BLaER1 treated with 17β-estradiol and CSF1 and Interleukin-3, amounts not matched to agents 10 nM and 100 nM (cell line): ENCODE measurements at regions not wholly inside any gene's neighbourhood (a gene's known extent, or its start where the extent isn't known, plus 50 kb on each side); places are given as distances from the start of the nearest gene placed in this dataset.

ENCODE experiments used
- H3K27ac ChIP-seq, 11 experiments: shearing (Covaris generic); formaldehyde crosslinking; 2 replicates each; pipeline ENCODE4 v1.8.1; 2022
- H3K27me3 ChIP-seq, 11 experiments: shearing (Covaris generic); formaldehyde crosslinking; 2 replicates each; pipeline ENCODE4 v1.8.1; 2022
- H3K36me3 ChIP-seq, 11 experiments: shearing (Covaris generic); formaldehyde crosslinking; 2 replicates each; pipeline ENCODE4 v1.8.1; 2022
- H3K4me1 ChIP-seq, 10 experiments: shearing (Covaris generic); formaldehyde crosslinking; 2 replicates each; pipeline ENCODE4 v1.8.1; 2022
- H3K4me2 ChIP-seq, 11 experiments: shearing (Covaris generic); formaldehyde crosslinking; 2 replicates each; pipeline ENCODE4 v1.8.1; 2022
- H3K4me3 ChIP-seq, 10 experiments: shearing (Covaris generic); formaldehyde crosslinking; 2 replicates each; pipeline ENCODE4 v1.8.1; 2022
- H3K9ac ChIP-seq, 11 experiments: shearing (Covaris generic); formaldehyde crosslinking; 2 replicates each; pipeline ENCODE4 v1.8.1; 2022
- H3K9me3 ChIP-seq, 11 experiments: shearing (Covaris generic); formaldehyde crosslinking; replicated peaks in 1 of 11; 2 replicates each; pipeline ENCODE4 v1.8.1; 2022
- H4K20me1 ChIP-seq, 11 experiments: shearing (Covaris generic); formaldehyde crosslinking; 2 replicates each; pipeline ENCODE4 v1.8.1; 2022
- Cebpa-rat ChIP-seq, 11 experiments: shearing (Covaris generic); IDR thresholded peaks; 2 replicates each; pipeline ENCODE4 v1.8.1; 2022

DNA sequence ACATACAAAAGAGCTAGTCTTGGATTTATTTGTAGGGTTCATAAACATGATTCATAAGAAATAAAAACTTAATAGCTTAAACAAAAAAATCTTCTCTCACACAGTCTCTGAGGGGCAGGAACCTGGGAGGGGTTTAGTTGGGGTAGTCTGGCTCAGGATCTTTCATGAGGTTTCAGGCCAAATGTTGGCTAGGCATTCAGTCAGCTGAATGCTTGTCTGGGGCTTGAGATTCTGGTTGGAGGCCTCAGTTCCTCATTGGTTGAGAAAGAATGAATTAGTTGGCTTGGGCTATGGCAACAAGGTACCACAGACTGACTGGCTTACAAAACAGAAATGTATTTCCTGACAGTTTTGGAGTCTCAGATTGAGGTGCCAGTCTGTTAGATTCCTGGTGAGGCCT lies 74.3 kb downstream of the ANKRD7 start:
- no peaks in the 10 kb centered on the region for H3K4me1 ChIP-seq
- H3K4me2 ChIP-seq: no peak overlapping the region
- H3K36me3 ChIP-seq: no peaks in the 10 kb centered on the region
- no peak overlapping the region for H3K27ac ChIP-seq
- H3K27me3 ChIP-seq: peaks cover 0 to 76% (median 0%) of the 10 kb centered on the region in 11 experiments; a peak in 7 of 22 replicates
- H4K20me1 ChIP-seq: no peaks in the 10 kb centered on the region; a peak in 1 of 22 replicates
- no peak overlapping the region for H3K4me3 ChIP-seq
- no peak for TF ChIP-seq Cebpa-rat (IDR thresholded peaks at IDR 0.05)
- no peak overlapping the region for H3K9ac ChIP-seq
- H3K9me3 ChIP-seq: peaks cover 0 to 16% (median 0%) of the 10 kb centered on the region in 11 experiments; a peak in 3 of 22 replicates

DNA sequence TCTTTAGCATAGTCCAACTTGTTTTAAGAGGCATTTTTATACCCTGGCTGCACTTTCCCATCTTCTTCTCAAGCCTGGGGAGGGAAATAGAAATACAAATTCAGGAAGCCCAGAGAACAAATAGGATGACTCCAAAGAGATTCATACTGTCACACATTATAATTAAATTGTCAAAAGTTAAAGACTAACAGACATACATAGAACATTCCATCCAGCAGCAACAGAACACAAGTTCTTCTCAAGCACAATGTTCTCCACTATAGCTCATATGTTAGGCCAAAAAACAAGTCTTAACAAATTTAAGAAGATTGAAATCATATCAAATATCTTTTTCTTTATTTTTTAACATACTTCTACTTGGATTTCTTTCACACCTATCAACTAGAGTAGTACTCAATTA lies 75.7 kb downstream of the ANKRD7 start:
- Histone ChIP-seq H3K27ac (no peak overlapping the region), H3K27me3 (peaks cover 0 to 70% (median 0%) of the 10 kb centered on the region in 11 experiments; a peak in 7 of 22 replicates), H3K4me1 (no peaks in the 10 kb centered on the region), H3K36me3 (no peaks in the 10 kb centered on the region), H3K4me2 (no peak overlapping the region), H3K4me3 (no peak overlapping the region), H3K9ac (no peak overlapping the region), H4K20me1 (no peaks in the 10 kb centered on the region; a peak in 1 of 22 replicates), H3K9me3 (peaks cover 0 to 16% (median 0%) of the 10 kb centered on the region in 11 experiments; a peak in 2 of 22 replicates)
- TF ChIP-seq Cebpa-rat (IDR thresholded peaks at IDR 0.05): no peak

GRCh38 chr7:118304100-118304499 lies 79.6 kb downstream of the ANKRD7 start:
- H3K9me3 ChIP-seq: peaks cover 10 to 31% (median 14%) of the 10 kb centered on the region in 11 experiments
- H3K27ac ChIP-seq: no peak overlapping the region
- no peaks in the 10 kb centered on the region for H4K20me1 ChIP-seq
- H3K4me3 ChIP-seq: no peak overlapping the region
- no peaks in the 10 kb centered on the region for H3K4me1 ChIP-seq
- H3K9ac ChIP-seq: no peak overlapping the region
- no peak overlapping the region for H3K4me2 ChIP-seq
- no peak for TF ChIP-seq Cebpa-rat (IDR thresholded peaks at IDR 0.05)
- H3K36me3 ChIP-seq: no peaks in the 10 kb centered on the region
- peaks cover 0 to 49% (median 0%) of the 10 kb centered on the region in 11 experiments; a peak in 6 of 22 replicates for H3K27me3 ChIP-seq

DNA sequence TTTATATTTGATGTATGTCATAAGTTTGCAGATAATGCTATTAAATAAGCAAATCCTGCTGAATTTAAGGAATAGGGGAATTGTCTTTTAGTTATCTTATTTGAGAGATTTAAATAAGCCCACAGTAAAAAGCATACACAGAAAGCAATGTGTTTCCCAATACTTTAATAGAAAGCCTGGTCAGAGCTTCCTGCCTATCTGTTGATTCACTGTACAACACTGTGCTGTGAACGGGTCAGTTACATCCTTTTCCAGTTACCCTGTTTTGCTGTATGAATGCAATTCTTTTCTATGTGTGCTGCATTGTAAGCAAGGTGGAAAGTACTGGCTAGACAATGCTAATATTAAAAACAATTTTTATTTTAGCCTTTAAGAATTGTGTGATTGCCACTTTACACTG lies 81.2 kb downstream of the ANKRD7 start:
- no peaks in the 10 kb centered on the region for H4K20me1 ChIP-seq
- TF ChIP-seq Cebpa-rat (IDR thresholded peaks at IDR 0.05): no peak
- H3K4me2 ChIP-seq: no peak overlapping the region

DNA sequence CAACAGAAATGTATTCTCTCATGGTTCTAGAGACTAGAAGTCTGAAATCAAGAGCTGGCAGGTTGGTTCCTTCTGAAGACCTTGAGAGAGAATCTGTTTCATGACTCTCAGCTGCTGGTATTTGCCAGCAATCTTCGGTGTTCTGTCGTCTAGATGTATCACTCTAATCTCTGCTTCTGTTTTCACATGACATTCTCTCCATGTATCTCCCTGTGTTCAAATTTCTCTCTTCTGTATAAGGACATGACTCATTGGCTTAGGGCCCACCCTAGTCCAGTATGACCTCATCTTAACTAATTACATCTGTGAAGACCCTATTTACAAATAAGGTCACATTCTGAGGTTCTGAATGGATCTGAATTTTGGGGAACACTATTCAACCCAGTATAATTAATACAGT lies 82.3 kb downstream of the ANKRD7 start:
- Histone ChIP-seq H3K4me2 (no peak overlapping the region), H3K9me3 (peaks cover 16 to 32% (median 19%) of the 10 kb centered on the region in 11 experiments), H3K9ac (no peak overlapping the region), H3K27me3 (peaks cover 0 to 35% (median 0%) of the 10 kb centered on the region in 11 experiments; a peak in 4 of 22 replicates), H4K20me1 (no peaks in the 10 kb centered on the region), H3K4me1 (peaks cover 0 to 22% (median 6%) of the 10 kb centered on the region in 10 experiments; a peak in 10 of 20 replicates), H3K27ac (no peak overlapping the region), H3K4me3 (no peak overlapping the region), H3K36me3 (no peaks in the 10 kb centered on the region)
- no peak for TF ChIP-seq Cebpa-rat (IDR thresholded peaks at IDR 0.05)

More for the DNA sequence above, 81.2 kb downstream of the ANKRD7 start:
- no peak overlapping the region for H3K27ac ChIP-seq
- peaks cover 0 to 11% (median 0%) of the 10 kb centered on the region in 10 experiments; a peak in 2 of 20 replicates for H3K4me1 ChIP-seq
- H3K9ac ChIP-seq: no peak overlapping the region
- H3K4me3 ChIP-seq: no peak overlapping the region
- H3K27me3 ChIP-seq: peaks cover 0 to 39% (median 0%) of the 10 kb centered on the region in 11 experiments; a peak in 4 of 22 replicates
- H3K36me3 ChIP-seq: no peaks in the 10 kb centered on the region
- peaks cover 16 to 31% (median 19%) of the 10 kb centered on the region in 11 experiments for H3K9me3 ChIP-seq

GRCh38 chr7:118311121-118311836 lies 86.8 kb downstream of the ANKRD7 start:
- TF ChIP-seq Cebpa-rat (IDR thresholded peaks at IDR 0.05): peak in 2 of 11 experiments; percentile 48 to 64; a peak in 5 of 22 replicates
- Histone ChIP-seq H3K4me2 (peak overlapping the region in 8 of 11 experiments; percentile 11 to 56 (median 31); a peak in 11 of 22 replicates), H3K9me3 (peaks cover 16 to 63% (median 26%) of the 10 kb centered on the region in 11 experiments), H3K27me3 (peaks cover 0 to 17% (median 0%) of the 10 kb centered on the region in 11 experiments; a peak in 3 of 22 replicates), H4K20me1 (no peaks in the 10 kb centered on the region), H3K4me3 (no peak overlapping the region), H3K27ac (peak overlapping the region in 7 of 11 experiments; percentile 17 to 69 (median 35); a peak in 10 of 22 replicates), H3K36me3 (no peaks in the 10 kb centered on the region), H3K9ac (no peak overlapping the region), H3K4me1 (peaks cover 0 to 34% (median 8%) of the 10 kb centered on the region in 10 experiments; a peak in 10 of 20 replicates)

GRCh38 chr7:118312051-118312450 lies 87.5 kb downstream of the ANKRD7 start:
- H3K36me3 ChIP-seq: no peaks in the 10 kb centered on the region
- H3K9me3 ChIP-seq: peaks cover 16 to 63% (median 26%) of the 10 kb centered on the region in 11 experiments
- peak overlapping the region in 8 of 11 experiments; percentile 2 to 69 (median 24); a peak in 9 of 22 replicates for H3K27ac ChIP-seq
- no peak overlapping the region for H3K4me3 ChIP-seq
- H3K4me2 ChIP-seq: peak overlapping the region in 4 of 11 experiments; percentile 38 to 56 (median 47); a peak in 8 of 22 replicates
- no peaks in the 10 kb centered on the region for H4K20me1 ChIP-seq
- H3K9ac ChIP-seq: no peak overlapping the region
- peaks cover 0 to 14% (median 0%) of the 10 kb centered on the region in 11 experiments; a peak in 4 of 22 replicates for H3K27me3 ChIP-seq
- TF ChIP-seq Cebpa-rat (IDR thresholded peaks at IDR 0.05): no peak
- peaks cover 0 to 34% (median 8%) of the 10 kb centered on the region in 10 experiments; a peak in 10 of 20 replicates for H3K4me1 ChIP-seq

DNA sequence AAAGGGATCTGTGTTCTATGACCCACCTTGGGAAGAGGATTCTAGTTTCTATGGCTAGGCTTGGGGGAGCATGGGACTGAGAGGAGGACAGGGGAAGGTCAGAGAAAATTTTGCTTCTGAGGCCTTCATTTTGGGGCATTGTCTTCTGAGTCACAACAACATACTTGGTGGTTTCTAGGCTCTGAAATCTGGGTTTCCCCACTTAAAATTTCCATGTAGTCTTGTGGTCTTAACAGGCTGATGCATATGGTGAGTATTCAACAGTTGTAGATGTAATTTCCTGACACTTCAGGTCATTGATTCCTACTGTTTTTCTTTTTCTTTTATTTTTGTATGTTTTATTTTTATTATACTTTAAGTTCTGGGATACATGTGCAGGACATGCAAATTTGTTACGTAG lies 88.5 kb downstream of the ANKRD7 start:
- peaks cover 0 to 11% (median 0%) of the 10 kb centered on the region in 11 experiments; a peak in 1 of 22 replicates for H3K27me3 ChIP-seq
- H3K9me3 ChIP-seq: peaks cover 14 to 59% (median 23%) of the 10 kb centered on the region in 11 experiments
- peaks cover 0 to 34% (median 8%) of the 10 kb centered on the region in 10 experiments; a peak in 10 of 20 replicates for H3K4me1 ChIP-seq
- no peak overlapping the region for H3K4me3 ChIP-seq
- no peaks in the 10 kb centered on the region for H3K36me3 ChIP-seq
- H3K27ac ChIP-seq: peak overlapping the region in 3 of 11 experiments; percentile 29 to 69 (median 34); a peak in 3 of 22 replicates
- peak overlapping the region in 2 of 11 experiments; percentile 38 to 52; a peak in 2 of 22 replicates for H3K4me2 ChIP-seq
- H3K9ac ChIP-seq: no peak overlapping the region
- H4K20me1 ChIP-seq: no peaks in the 10 kb centered on the region
- TF ChIP-seq Cebpa-rat (IDR thresholded peaks at IDR 0.05): no peak

DNA sequence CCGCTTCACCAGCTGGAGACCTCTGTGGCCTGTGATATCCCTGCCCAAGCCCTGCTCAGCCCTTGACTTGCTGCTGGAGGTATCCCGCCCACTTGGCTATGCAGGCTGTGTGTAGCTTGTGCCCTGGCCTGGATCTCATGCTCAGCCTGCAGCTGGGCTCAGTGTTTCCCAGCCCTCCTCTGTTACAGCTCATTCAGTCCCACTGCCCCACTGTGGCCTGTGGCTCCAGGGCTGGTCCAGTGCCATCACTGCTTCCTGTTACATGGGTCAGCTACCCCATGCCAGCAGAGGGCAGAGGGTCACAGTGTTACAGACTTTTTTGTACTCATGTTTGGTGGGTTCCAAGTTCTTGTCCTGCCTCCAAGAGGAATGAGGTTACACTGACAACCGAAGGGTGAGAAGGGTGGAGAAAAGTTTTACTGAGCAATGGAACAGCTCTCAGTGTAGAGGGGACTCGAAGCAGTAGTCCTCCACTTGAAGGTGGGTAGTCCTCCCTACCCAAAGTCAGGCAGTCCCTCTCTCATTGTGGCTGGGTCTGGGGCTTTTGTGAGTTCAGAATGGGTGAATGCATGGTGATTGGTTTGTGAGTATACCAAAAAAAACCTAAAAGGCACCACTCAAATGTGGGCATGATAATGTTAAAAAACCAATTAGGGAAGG lies 100.4 kb downstream of the ANKRD7 start:
- no peak overlapping the region for H3K4me3 ChIP-seq
- no peak overlapping the region for H3K9ac ChIP-seq
- no peak overlapping the region for H3K4me2 ChIP-seq
- no peak overlapping the region for H3K27ac ChIP-seq
- H3K27me3 ChIP-seq: 0 out of 22 replicates have a peak, but pooled peaks cover 0 to 6% (median 0%) of the 10 kb centered on the region in 11 experiments
- no peaks in the 10 kb centered on the region for H4K20me1 ChIP-seq
- H3K9me3 ChIP-seq: no peaks in the 10 kb centered on the region; a peak in 1 of 22 replicates
- H3K4me1 ChIP-seq: no peaks in the 10 kb centered on the region
- no peak for TF ChIP-seq Cebpa-rat (IDR thresholded peaks at IDR 0.05)
- H3K36me3 ChIP-seq: no peaks in the 10 kb centered on the region
